HG02840 (cell line): ENCODE measurements at regions not wholly inside any gene's neighbourhood (a gene's known extent, or its start where the extent isn't known, plus 50 kb on each side); places are given as distances from the start of the nearest gene placed in this dataset.

Experiments
- ATAC-seq: cut with Tn5 transposase; IDR thresholded peaks from one replicate; pipeline ENCODE4 v1.9.1; 2021; ENCODE audit warnings: mild to moderate bottlenecking, moderate library complexity, moderate number of reproducible peaks; ENCODE audit not compliant: unreplicated experiment, low FRiP score

DNA sequence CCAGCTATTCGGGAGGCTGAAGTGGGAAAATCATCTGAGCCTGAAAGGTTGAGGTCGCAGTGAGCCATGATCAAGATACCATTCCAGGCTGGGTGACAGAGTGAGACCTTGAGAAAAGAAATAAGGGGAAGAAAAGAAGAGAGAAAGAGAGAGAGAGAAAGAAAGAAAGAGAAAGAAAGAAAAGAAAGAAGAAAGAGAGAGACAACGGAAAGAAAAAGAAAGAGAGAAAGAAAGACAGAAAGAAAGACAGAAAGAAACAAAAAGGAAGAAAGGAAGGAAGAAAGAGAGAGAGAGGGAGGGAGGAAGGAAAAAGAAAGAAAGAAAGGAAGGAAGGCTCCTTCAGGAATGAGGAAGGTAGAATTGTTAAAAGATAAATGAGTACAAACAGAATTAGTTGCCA is 84.5 kb downstream of the RPL22L1 start:
- no peak for ATAC-seq

DNA sequence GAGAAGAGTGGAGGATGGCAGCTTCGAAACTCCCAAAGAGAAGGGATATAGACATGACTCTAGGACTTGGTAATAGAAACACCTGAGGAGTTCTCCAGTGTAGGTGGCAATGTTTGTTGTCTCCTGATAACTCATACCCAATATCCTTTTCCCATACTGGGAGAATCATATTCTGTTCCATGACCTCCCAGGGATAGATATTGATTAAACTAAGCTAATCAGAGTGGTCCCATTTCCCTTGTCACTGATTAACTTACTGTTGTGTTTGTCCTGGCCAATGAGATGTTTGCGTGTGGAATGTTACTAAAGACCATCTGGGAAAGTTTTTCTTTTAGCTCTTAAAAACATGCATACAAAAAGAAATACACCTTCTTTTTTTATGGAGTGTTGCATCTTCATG is 85.6 kb downstream of the RPL22L1 start:
- ATAC-seq = no peak

DNA sequence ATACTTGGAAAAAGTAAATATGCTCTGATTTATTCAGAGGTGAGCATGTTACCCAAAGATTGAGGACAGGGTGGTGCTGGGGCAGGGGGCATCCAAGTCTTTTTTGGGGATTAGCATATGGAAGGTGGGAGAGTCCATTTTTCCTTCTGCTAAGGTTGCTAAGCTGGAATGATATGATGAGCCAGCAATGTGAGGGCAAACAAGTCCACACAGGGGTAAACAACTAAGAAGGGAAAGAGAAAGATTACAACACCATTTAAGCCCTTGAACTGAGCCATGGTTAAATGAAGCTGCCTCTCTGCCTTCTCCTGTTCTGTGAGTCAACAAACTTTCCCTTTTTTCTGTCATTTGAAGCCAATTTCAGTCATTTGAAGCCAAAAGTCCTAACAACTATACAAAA is 89.0 kb downstream of the RPL22L1 start:
- ATAC-seq = no peak

DNA sequence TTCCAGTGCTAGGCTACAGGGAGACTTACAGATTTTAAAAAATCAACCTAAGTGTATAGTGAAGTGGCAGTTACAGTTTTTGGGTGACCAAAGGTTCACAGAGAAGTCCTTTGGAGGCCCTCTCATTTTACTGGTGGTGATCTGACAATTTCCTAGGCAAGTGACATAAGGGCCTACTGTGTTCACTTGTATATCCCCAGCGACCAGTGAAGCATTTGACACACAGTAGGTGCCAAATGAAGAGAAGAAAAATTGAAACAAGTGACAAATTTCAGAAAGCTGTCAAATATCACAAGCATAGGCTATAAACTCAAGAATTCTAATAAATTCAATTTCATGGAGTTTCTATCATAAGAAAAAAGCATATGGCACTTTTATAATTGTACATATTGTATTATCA is 89.5 kb downstream of the RPL22L1 start:
- no peak for ATAC-seq

DNA sequence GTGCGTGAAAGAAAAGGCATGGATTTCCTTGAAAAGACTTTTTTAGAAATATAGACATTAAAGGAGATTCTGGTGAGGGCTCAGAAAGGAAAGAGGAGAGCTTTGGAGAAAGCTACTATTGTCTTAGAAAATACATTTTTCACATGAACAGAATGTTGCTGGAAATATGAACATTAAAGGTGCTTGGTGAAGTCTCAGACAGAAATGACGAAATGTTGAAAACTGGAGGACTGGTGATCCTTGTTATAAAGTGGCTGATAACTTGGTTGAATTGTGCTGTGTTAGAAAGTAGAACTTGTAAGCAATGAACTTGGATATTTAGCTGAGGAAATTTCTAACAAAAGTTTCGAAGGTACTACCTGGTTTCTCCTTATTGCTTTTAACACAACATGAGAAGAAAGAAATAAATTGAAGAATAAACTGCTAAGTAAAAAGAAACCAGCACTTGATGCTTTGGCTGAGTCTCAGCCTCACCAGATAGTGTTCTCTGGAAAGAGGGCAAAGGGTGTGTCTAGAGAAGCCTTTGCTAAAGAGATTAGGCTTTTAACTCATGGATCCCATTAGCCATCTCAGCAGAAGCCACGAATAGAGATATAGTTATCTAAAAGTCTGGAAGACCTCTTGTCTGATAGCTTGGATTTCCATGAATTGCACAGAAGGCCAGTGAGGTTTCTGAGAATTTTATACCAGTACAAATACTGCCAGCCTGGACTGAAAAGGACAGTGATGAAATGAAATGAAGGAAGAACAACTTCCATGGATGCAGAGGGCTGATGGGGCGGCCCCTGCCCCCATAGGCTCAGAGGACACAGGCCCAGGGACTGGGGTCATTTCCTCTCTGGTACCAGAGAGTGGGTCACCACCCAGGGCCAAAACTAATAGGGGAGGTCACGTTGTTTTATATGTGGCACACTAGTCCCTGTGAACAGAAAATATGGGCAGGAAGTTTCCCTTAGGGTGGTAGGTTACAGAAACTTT is 91.5 kb downstream of the RPL22L1 start:
- no peak for ATAC-seq

DNA sequence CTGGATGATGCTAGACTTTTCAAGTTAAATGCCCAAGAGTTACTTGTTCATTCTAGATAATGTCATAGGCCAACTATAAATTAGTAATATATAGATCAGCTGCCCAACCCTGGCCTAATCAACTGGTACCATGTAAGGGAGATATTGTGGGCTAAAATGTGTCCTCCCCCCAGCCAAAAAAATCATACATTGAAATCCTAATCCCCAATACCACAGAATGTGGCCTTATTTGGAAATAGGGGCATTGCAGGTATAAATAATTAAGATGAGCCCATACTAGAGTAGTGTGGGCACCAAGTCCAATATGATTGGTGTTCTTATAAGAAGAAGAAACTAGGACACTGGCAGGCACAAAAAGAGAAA is 92.5 kb downstream of the RPL22L1 start:
- no peak for ATAC-seq

DNA sequence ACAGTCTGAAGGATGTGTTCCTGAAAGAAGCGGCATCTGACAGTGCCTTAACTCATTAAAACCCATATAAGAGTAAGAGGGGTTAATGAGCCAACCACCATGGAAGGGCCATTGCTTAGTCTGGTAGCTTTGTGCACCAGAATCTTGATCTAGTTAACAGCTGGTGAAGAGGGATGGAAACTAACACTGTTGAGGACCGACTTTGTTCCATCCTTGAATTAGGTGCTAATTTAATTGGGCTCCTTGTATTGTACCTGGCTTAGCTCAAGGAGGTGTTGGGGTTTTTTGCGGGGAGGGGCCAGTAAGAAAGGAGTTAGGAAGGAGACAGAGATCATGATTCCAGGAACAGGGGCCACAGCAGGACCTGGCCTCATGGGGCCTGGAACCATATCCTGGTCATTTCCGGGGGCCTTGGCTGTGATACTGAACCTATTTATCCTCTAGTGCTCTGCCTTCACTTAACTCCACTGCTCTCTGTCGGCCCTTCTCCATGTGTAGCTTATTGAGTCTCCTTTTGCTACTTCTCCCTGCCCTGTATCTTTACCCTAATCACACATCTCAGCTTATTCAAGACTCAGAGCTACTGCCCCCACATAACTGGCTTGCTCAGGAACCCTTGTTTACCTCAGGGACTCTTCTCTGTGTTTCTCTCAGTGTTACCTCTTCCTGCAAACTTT is 93.0 kb downstream of the RPL22L1 start:
- ATAC-seq = no peak

DNA sequence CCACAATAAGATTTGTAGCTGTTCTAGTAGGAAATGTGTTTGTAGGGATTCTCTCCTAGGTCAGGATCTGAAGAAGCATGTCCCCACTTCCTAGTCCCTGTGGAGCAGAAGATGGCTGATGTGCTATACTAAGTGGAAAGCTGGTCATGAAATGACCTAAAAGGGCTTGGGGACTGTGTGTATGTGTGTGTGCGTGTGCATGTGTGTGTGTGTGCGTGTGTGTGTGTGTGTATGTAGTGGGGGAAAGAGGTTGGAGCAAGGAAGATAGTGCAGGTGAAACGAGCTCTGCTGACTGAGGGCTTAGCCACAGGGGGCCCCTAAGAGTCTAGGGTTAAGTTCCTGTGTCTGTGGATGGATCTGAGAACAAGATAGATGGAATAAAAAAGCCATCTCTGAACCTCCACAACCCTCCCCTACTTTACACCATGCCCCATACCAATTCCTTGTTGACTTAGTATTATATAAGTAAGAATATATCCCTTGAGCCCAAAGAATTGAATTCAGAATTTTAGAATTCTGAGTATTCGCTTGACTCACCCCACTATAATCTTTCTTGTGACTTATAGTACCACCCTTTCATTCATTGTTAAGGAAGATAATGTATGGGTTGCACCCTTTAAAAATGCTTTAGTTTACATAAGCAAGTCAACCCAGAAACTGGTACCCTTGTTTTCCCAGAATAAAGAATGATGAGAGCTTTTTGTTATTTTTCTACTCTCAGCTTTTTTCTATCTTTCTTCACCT is 96.1 kb downstream of the RPL22L1 start:
- ATAC-seq = no peak

DNA sequence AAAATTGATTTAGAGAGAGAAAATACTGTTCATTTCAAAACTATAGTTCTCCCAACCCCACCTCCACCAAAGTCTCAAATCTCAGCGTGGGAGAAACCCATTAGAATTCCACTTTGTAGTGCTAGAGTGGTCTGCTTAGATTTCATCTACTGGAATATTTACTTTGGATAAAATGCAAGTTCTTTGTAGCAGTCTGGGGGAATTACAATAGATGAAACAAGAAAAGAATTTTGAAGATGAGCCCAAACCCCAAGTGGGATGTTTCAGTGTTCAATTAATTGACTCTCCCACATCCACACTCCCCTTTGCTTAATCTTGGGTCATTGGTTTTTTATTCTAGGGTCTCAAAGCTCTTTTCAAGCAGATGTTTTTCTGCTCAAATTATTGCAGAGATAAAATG is 97.8 kb downstream of the RPL22L1 start:
- no peak for ATAC-seq

DNA sequence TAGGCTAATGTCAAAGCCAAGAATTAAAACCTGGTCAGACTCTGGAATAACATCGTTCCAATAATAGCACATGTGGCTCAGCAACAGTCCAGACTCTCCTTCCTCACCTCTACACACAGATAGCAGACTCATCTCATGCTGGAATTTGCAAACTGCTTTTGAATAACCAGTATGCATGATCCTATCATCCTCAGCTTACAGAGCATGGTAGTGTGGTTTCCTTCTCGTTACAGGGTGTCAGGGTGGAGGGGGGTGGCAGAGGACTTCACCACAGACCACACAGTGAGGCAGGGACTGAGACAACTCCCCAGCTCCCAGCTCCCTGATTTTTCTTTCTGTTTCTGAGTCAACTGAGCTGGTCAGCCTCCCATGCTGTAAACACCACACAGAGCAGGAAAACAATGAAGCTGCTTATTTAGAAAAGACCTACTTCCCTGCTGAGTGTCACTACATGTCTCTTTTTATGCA is 101.6 kb downstream of the RPL22L1 start:
- ATAC-seq = no peak

DNA sequence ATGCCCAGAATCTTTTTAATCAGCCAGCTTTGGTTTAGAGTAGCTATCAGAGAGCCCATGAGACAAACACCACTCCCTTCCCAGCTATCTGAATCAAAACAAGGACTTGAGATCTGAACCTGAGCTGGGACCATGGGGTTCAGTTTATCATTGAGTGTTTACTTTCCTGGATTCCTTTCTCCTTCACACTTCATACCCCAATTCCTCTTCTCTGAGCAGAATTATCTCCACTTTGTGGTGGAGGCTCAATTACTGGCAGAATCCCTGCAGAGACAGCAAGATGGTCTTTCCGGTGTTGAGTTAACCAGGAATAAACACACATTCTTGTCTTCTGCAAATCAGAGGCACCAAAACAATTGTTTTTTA is 102.4 kb downstream of the RPL22L1 start:
- ATAC-seq = no peak

DNA sequence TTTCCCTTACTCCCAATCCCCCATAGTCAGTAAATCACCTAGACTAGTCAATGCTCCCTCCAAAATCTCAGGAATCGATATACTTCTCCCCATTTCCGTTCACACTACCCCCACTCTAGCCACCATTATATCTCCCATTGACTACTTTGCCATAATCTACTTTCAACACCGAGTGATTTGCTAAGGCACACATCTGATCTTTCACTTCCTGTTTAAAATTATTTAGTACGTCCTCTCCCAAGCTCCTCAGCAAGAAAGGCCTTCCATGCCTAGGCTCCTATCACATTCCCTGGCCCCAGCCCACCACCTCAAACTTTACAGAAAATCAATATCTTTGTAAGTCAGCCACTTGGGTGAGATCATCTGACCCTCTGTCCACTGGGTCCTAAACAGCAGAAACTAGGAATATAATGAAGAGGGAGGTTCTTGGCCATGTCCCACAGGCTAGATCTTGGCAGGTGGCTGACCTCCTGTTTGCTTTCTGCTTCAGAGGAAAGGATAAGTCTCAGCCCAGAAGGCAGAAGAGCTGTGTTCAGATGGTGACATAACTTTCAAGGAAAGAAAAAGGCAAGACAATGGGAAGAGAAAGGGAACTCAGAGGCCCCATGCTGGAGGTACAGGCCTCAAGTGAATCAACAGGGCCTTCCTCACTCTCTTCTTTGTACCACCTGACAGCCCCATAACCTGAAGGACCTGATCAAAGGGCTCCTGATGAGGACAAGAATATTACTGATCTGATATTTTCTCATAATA is 103.0 kb downstream of the RPL22L1 start:
- ATAC-seq = no peak

DNA sequence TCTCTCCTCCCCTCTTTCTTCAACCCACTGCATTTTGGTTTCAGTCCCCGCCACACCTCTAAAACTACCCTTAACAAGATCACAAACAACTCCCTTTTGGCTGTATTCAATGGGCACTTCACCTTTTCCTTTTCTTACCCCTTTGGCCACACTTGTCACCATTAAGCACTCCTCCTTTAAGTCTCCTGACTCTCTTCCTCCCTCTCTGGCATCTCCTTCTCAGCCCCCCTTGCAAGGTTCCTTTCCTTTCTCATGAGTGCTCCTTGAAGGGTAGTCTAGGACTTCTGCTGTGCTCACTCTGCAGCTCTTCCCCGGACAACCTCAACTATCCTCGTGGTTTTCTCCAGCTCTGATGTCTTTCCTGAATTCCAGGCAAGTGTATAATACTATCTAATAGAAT is 103.7 kb downstream of the RPL22L1 start:
- ATAC-seq = no peak

DNA sequence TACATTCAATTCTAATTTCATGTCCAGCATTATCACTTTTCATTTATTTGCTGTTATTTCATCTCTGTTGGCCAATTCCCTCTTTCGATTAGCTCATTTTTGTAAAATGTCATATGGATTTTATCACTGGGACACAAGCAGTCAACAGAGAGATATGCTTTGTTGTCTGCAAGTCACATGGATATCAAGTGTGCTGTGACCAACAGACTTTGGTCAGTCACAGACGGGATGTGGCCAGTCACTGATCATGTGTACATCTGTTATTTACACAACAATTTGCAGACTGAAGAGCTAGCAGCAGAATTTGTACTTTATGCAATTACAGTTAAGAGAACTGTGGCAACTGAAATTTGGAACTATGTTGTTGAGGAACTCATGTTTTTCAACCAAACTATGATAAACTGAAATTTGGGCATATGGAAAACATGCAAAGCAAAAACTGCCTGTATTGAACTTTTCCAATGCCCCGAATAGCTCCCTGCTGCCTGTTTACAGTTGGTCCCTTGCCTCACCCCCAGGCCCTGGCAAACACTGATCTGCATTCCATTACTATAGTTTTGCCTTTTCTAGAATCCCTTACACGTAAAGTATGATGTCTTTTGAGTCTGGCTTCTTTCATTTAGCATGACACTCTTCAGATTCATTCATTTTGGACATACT is 104.4 kb downstream of the RPL22L1 start:
- ATAC-seq = no peak

DNA sequence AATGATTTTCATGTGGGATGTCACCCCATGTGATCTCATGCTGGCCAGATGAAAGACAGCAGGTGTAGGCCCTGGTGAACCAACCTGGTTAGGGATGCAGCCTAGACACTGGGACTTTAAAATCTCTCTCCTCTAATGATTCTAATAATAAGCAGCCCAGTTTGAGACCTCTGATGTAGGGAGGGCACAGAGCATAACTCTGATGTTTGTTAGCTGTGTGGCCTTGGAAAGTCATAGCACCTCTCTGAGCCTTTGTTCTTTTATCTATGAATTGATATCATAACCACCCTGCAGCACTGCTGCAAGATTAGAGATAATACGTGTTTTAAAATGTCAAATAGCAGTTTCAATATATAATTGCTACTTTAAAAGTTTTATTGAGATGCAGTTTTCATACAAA is 106.0 kb downstream of the RPL22L1 start:
- no peak for ATAC-seq

DNA sequence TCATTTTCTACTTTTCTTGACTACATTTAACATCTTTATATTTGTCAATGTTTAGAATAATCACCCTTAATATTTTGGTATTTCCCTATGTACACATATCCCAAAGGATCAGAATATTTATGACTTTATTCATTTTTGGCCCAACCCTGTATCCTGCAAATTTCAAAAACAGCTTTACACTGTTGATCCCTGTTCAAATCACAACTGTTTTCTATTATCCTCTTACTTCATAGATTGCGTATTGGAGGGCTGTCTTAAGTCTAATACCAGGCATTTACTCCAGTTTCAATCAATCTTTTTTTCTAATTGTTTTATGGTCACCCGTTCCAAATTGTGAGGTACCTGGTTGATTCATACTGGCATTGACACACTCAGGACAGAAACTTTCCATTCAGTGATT is 107.9 kb downstream of the RPL22L1 start:
- ATAC-seq = no peak

DNA sequence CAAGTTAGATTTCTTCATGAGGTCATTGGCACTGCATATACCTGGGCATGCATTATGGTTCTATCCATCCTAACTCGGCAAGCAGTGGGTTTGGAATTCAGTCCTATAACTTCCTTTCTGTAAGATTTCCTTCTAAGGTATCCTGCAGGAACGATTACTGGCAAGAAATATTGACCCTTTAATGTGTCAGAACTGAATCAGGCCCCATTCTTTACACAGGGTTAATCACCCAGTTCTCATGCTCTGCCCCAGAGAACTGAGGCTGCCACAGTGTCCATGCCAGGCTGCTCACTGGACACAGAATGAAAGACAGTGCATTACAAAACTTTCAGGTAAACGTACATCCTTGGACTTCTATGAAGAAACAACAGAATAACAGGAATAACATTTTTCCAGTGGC is 108.9 kb downstream of the RPL22L1 start:
- ATAC-seq = no peak

DNA sequence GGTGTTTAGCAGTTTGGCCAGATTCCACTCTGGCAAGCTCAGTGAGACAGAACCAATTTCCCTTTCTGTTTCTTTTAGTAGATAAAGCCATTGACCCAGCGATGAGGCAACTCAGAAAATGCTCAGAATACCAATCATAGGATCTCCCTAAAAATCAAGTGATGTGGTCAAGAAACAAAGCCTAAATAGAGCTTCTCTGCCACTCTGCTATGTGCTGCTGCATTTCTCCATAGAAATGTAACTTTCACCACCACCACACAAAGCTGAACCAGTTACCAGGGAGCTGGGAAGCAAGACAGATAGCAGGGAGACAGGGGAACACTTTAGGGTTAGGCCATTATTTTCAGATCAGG is 109.8 kb downstream of the RPL22L1 start:
- ATAC-seq = no peak

DNA sequence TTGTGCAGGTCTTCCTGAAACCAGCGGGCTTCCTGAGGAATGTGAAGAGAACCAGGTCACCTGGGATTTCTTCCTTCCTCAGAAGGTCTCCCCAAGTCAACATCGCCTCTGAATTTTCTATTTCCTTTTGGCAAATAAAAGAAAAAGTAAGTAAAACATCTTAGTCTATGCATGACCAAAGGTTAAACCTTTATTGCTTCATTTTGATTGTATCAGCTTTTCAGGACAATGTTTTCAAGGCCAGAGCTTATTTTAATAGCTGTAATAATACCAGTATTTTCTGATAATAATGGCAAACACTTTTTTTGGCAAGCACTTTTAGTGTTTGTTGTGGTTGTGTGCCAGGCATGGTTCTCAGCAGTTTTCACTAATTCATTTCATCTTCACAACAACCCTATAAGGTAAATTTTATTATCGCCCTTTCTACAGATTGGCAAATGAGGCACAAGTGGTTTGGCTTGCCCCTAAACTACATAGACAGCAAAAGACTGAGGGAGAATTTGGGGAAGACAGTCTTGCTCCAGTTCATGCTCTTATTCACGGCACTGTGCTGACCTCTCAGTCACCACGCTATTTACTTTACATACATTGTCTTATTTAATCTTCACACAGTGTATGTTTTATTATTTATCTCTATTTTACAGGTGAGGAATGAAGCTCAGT is 110.4 kb downstream of the RPL22L1 start:
- ATAC-seq = no peak

DNA sequence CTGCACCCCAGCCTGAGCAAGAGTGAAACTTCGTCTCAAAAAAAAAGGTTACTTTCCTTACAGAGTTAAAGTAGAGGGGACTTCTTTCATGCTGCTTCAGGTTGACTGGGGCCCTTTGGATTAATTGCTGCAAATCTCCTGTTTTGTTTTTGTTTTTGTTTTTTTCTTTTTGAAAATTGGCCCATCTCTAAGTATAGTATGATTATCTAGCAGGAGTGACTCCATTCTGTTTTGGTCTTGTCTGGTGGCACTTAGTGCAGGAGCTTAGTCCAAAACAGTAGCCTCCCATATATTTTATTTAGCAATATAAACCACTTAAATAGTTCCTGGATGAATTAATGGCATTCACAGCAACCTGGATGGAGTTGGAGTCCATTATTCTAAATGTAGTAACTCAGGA is 113.0 kb downstream of the RPL22L1 start:
- ATAC-seq = no peak
